HEK293 (cell line): ENCODE measurements at regions not wholly inside any gene's neighbourhood (a gene's known extent, or its start where the extent isn't known, plus 50 kb on each side); places are given as distances from the start of the nearest gene placed in this dataset.

Experiments used
- CTCF ChIA-PET: fragments of 350-600 bp; formaldehyde crosslinking; extraction: SDS; loops from one replicate; lab custom pipeline; 2021; ENCODE audit warnings: antibody characterized with exemption; lab: Yijun Ruan, JAX
- POLR2A ChIA-PET: fragments of 300-600 bp; formaldehyde crosslinking; extraction: SDS; loops from one replicate; lab custom pipeline; 2020; ENCODE audit warnings: antibody characterized with exemption, inconsistent platforms; lab: Yijun Ruan, JAX
- H3K27ac ChIP-seq: fragments of 200-500 bp; sonication (Bioruptor generic); 2 replicates; pipeline ENCODE4 v1.5.1; 2014; ENCODE audit warnings: low read depth, low read length, control low read depth, inconsistent platforms; ENCODE audit errors: extremely low read depth
- H3K36me3 ChIP-seq, 2 experiments: fragments of 200-500 bp in 1 of 2; sonication (Bioruptor generic) in 1 of 2; 1 replicate in 1 of 2; 2 replicates in 1 of 2; pipeline ENCODE4 v1.5.1; 2014 to 2017; ENCODE audit warnings: inconsistent platforms in 2 of 2, low read length in 2 of 2; ENCODE audit not compliant: control insufficient read depth in 2 of 2, insufficient read depth in 1 of 2
- H3K4me1 ChIP-seq: fragments of 200-500 bp; sonication (Bioruptor generic); 2 replicates; pipeline ENCODE4 v1.5.1; 2014; ENCODE audit warnings: mild to moderate bottlenecking, low read length, inconsistent platforms; ENCODE audit not compliant: control insufficient read depth, insufficient read depth
- H3K4me3 ChIP-seq: 2 replicates; pipeline ENCODE4 v1.5.1; 2011; ENCODE audit warnings: low read depth, mild to moderate bottlenecking, control low read depth, low read length, moderate library complexity
- H3K9me3 ChIP-seq: fragments of 200-500 bp; sonication (Bioruptor generic); 2 replicates; pipeline ENCODE4 v1.5.1; 2014; ENCODE audit warnings: low read depth, low read length, inconsistent platforms; ENCODE audit not compliant: control insufficient read depth, insufficient read depth
- OVOL3 ChIP-seq: fragments of 450-650 bp; formaldehyde crosslinking; IDR thresholded peaks from 2 replicates; pipeline ENCODE4 v1.5.1; 2016; ENCODE audit warnings: missing biosample characterization, missing genetic modification characterization
- PRDM1 ChIP-seq: fragments of 450-650 bp; formaldehyde crosslinking; IDR thresholded peaks from 2 replicates; pipeline ENCODE4; 2016; ENCODE audit warnings: missing biosample characterization, missing genetic modification characterization
- SP7 ChIP-seq: fragments of 450-650 bp; formaldehyde crosslinking; IDR thresholded peaks from 2 replicates; pipeline ENCODE4 v1.5.1; 2016; ENCODE audit warnings: missing biosample characterization, missing genetic modification characterization
- WT1 ChIP-seq: fragments of 450-650 bp; formaldehyde crosslinking; IDR thresholded peaks from 2 replicates; pipeline ENCODE4 v1.5.1; 2016; ENCODE audit warnings: missing biosample characterization, missing genetic modification characterization
- YY1 ChIP-seq: fragments of 450-650 bp; formaldehyde crosslinking; IDR thresholded peaks from 2 replicates; pipeline ENCODE4 v1.5.1; 2018; ENCODE audit warnings: missing biosample characterization, missing genetic modification characterization
- ZEB2 ChIP-seq: fragments of 450-650 bp; formaldehyde crosslinking; IDR thresholded peaks from 2 replicates; pipeline ENCODE4 v1.5.1; 2016; ENCODE audit warnings: missing biosample characterization, missing genetic modification characterization
- ZNF155 ChIP-seq: fragments of 450-650 bp; formaldehyde crosslinking; IDR thresholded peaks from 2 replicates; pipeline ENCODE4 v1.5.1; 2016; ENCODE audit warnings: missing biosample characterization, missing genetic modification characterization
- ZNF169 ChIP-seq: fragments of 450-650 bp; formaldehyde crosslinking; IDR thresholded peaks from 2 replicates; pipeline ENCODE4 v1.5.1; 2016; ENCODE audit warnings: missing biosample characterization, missing genetic modification characterization
- ZNF214 ChIP-seq: fragments of 450-650 bp; formaldehyde crosslinking; IDR thresholded peaks from 2 replicates; pipeline ENCODE4 v1.5.1; 2017; ENCODE audit warnings: missing biosample characterization, mild to moderate bottlenecking, missing genetic modification characterization, borderline replicate concordance
- ZNF239 ChIP-seq: fragments of 450-650 bp; formaldehyde crosslinking; IDR thresholded peaks from 2 replicates; pipeline ENCODE4 v1.5.1; 2016; ENCODE audit warnings: missing biosample characterization, missing genetic modification characterization
- ZNF311 ChIP-seq: fragments of 450-650 bp; formaldehyde crosslinking; IDR thresholded peaks from 2 replicates; pipeline ENCODE4 v1.5.1; 2017; ENCODE audit warnings: missing biosample characterization, missing genetic modification characterization, borderline replicate concordance
- ZNF404 ChIP-seq: fragments of 450-650 bp; formaldehyde crosslinking; IDR thresholded peaks from 2 replicates; pipeline ENCODE4 v1.5.1; 2017; ENCODE audit warnings: missing biosample characterization, missing genetic modification characterization
- ZNF510 ChIP-seq: fragments of 450-650 bp; formaldehyde crosslinking; IDR thresholded peaks from 2 replicates; pipeline ENCODE4 v1.5.1; 2018; ENCODE audit warnings: mild to moderate bottlenecking, missing genetic modification characterization, missing biosample characterization; ENCODE audit not compliant: insufficient replicate concordance
- ZNF548 ChIP-seq: fragments of 450-650 bp; formaldehyde crosslinking; IDR thresholded peaks from 2 replicates; pipeline ENCODE4 v1.5.1; 2016; ENCODE audit warnings: missing biosample characterization, missing genetic modification characterization
- ZNF585B ChIP-seq: fragments of 450-650 bp; formaldehyde crosslinking; IDR thresholded peaks from 2 replicates; pipeline ENCODE4 v1.5.1; 2016; ENCODE audit warnings: missing biosample characterization, missing genetic modification characterization
- ZNF677 ChIP-seq: fragments of 450-650 bp; IDR thresholded peaks from 2 replicates; pipeline ENCODE4 v1.5.0; 2018; ENCODE audit warnings: missing biosample characterization, mild to moderate bottlenecking, missing genetic modification characterization, moderate library complexity
- ZNF768 ChIP-seq: fragments of 450-650 bp; formaldehyde crosslinking; IDR thresholded peaks from 2 replicates; pipeline ENCODE4 v1.5.1; 2018; ENCODE audit warnings: missing biosample characterization, mild to moderate bottlenecking, missing genetic modification characterization
- ZNF777 ChIP-seq: fragments of 450-650 bp; formaldehyde crosslinking; IDR thresholded peaks from 2 replicates; pipeline ENCODE4 v1.5.1; 2017; ENCODE audit warnings: missing biosample characterization, missing genetic modification characterization, borderline replicate concordance
- ZNF792 ChIP-seq: fragments of 450-650 bp; formaldehyde crosslinking; IDR thresholded peaks from 2 replicates; pipeline ENCODE4 v1.5.1; 2016; ENCODE audit warnings: missing biosample characterization, missing genetic modification characterization
- TF ChIP-seq, protein P1 (sequence below): fragments of 450-650 bp; formaldehyde crosslinking; IDR thresholded peaks from 2 replicates; pipeline ENCODE4 v1.5.1; 2016; ENCODE audit warnings: missing biosample characterization, missing genetic modification characterization
- TF ChIP-seq, protein P2 (sequence below): fragments of 450-650 bp; formaldehyde crosslinking; IDR thresholded peaks from 2 replicates; pipeline ENCODE4 v1.5.1; 2017; ENCODE audit warnings: missing biosample characterization, missing genetic modification characterization
- TF ChIP-seq, protein P3 (sequence below): fragments of 450-650 bp; formaldehyde crosslinking; IDR thresholded peaks from 2 replicates; pipeline ENCODE4 v1.5.1; 2017; ENCODE audit warnings: missing biosample characterization, missing genetic modification characterization
- TF ChIP-seq, protein P4 (sequence below): fragments of 450-650 bp; formaldehyde crosslinking; IDR thresholded peaks from 2 replicates; pipeline ENCODE4 v1.5.1; 2016; ENCODE audit warnings: missing biosample characterization, missing genetic modification characterization
- TF ChIP-seq, protein P5 (sequence below): fragments of 450-650 bp; formaldehyde crosslinking; IDR thresholded peaks from 2 replicates; pipeline ENCODE4 v1.5.1; 2016; ENCODE audit warnings: missing biosample characterization, missing genetic modification characterization

DNA sequence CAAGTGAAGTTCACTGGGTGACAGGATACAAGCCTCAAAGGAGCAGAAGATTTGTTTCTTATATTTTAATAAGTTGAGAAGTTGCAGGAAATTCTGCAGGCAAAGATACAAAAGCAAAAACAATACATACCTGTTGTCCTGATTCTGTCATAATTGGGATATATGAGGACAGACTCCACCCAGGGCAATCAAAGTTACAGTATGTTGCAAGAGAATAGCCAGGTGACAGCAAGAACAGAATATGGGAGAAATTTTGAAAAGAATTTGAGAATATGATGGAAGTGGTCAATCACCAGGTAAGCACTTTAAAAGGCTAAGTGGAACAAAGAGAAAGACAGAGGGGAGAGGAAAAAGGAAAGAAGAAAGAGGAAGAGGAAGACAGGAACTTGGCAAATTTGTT is 607.6 kb upstream of the ADGRL4 start:
- Histone ChIP-seq H3K27ac (no peak overlapping the region), H3K4me1 (no peaks in the 10 kb centered on the region), H3K9me3 (no peaks in the 10 kb centered on the region), H3K36me3 (no peaks in the 10 kb centered on the region), H3K4me3 (no peak overlapping the region)
- ChIA-PET POLR2A (no interaction called here), CTCF (no interaction called here)
- no peak for TF ChIP-seq OVOL3 (tag by site-specific recombination)
- no peak for TF ChIP-seq ZNF792 (tag by site-specific recombination)
- no peak for TF ChIP-seq ZNF155 (tag by site-specific recombination)
- TF ChIP-seq ZNF585B (tag by site-specific recombination): no peak
- TF ChIP-seq, protein P1, sequence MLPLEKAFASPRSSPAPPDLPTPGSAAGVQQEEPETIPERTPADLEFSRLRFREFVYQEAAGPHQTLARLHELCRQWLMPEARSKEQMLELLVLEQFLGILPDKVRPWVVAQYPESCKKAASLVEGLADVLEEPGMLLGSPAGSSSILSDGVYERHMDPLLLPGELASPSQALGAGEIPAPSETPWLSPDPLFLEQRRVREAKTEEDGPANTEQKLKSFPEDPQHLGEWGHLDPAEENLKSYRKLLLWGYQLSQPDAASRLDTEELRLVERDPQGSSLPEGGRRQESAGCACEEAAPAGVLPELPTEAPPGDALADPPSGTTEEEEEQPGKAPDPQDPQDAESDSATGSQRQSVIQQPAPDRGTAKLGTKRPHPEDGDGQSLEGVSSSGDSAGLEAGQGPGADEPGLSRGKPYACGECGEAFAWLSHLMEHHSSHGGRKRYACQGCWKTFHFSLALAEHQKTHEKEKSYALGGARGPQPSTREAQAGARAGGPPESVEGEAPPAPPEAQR (tag by site-specific recombination): no peak
- TF ChIP-seq WT1 (tag by site-specific recombination): no peak
- TF ChIP-seq, protein P2, sequence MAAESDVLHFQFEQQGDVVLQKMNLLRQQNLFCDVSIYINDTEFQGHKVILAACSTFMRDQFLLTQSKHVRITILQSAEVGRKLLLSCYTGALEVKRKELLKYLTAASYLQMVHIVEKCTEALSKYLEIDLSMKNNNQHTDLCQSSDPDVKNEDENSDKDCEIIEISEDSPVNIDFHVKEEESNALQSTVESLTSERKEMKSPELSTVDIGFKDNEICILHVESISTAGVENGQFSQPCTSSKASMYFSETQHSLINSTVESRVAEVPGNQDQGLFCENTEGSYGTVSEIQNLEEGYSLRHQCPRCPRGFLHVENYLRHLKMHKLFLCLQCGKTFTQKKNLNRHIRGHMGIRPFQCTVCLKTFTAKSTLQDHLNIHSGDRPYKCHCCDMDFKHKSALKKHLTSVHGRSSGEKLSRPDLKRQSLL: no peak
- TF ChIP-seq ZNF777: no peak
- no peak for TF ChIP-seq ZNF548 (tag by site-specific recombination)
- no peak for TF ChIP-seq ZNF510 (tag by site-specific recombination)
- no peak for TF ChIP-seq ZNF169
- no peak for TF ChIP-seq ZNF768 (tag by site-specific recombination)
- TF ChIP-seq ZNF214 (tag by site-specific recombination): no peak
- TF ChIP-seq, protein P3, sequence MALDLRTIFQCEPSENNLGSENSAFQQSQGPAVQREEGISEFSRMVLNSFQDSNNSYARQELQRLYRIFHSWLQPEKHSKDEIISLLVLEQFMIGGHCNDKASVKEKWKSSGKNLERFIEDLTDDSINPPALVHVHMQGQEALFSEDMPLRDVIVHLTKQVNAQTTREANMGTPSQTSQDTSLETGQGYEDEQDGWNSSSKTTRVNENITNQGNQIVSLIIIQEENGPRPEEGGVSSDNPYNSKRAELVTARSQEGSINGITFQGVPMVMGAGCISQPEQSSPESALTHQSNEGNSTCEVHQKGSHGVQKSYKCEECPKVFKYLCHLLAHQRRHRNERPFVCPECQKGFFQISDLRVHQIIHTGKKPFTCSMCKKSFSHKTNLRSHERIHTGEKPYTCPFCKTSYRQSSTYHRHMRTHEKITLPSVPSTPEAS (tag by site-specific recombination): no peak
- TF ChIP-seq, protein P4, sequence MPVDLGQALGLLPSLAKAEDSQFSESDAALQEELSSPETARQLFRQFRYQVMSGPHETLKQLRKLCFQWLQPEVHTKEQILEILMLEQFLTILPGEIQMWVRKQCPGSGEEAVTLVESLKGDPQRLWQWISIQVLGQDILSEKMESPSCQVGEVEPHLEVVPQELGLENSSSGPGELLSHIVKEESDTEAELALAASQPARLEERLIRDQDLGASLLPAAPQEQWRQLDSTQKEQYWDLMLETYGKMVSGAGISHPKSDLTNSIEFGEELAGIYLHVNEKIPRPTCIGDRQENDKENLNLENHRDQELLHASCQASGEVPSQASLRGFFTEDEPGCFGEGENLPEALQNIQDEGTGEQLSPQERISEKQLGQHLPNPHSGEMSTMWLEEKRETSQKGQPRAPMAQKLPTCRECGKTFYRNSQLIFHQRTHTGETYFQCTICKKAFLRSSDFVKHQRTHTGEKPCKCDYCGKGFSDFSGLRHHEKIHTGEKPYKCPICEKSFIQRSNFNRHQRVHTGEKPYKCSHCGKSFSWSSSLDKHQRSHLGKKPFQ: no peak
- no peak for TF ChIP-seq YY1 (tag by site-specific recombination)
- no peak for TF ChIP-seq ZNF239 (tag by site-specific recombination)

DNA sequence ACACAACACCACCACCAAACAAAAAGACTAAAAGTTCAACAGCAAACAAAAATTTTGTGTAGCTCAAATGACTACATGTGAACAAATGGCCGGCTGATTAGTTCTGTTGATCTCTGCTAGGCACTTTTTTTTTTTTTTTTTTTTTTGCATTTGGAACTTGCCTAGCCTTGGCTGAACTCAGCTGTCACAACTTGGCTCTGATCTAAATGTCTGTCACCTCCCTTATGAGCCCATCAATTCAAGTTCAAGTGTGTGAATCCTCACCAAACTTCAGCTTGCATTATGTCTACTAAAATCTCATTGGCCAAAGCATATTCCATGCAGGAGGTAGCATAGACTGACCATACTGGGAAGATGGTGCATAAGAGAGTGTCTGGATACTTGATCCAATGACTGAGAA is 606.5 kb upstream of the ADGRL4 start:
- TF ChIP-seq, protein P5, sequence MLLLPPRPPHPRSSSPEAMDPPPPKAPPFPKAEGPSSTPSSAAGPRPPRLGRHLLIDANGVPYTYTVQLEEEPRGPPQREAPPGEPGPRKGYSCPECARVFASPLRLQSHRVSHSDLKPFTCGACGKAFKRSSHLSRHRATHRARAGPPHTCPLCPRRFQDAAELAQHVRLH (tag by site-specific recombination): no peak
- TF ChIP-seq ZNF404: no peak
- TF ChIP-seq ZNF311 (tag by site-specific recombination): no peak
- TF ChIP-seq SP7 (tag by site-specific recombination): no peak
- TF ChIP-seq ZNF677 (tag by site-specific recombination): no peak
- no peak for TF ChIP-seq PRDM1 (tag by site-specific recombination)
- no peak for TF ChIP-seq ZEB2
- TF ChIP-seq ZNF214 (tag by site-specific recombination): no peak
- no peaks in the 10 kb centered on the region for H3K36me3 ChIP-seq
- no peaks in the 10 kb centered on the region for H3K4me1 ChIP-seq
- H3K27ac ChIP-seq: no peak overlapping the region
- H3K9me3 ChIP-seq: no peaks in the 10 kb centered on the region
- H3K4me3 ChIP-seq: no peak overlapping the region
- POLR2A ChIA-PET: interaction anchor here (0.7 kb wide), 1 partner anchor 109 kb away, joined by 6 read pairs; no protein-coding TSS in a partner anchor
- CTCF ChIA-PET: interaction anchor here (1.2 kb wide), 1 partner anchor 10 kb away, joined by 3 read pairs; no protein-coding TSS in a partner anchor
